ENCODE measurements at regions not wholly inside any gene's neighbourhood (a gene's known extent, or its start where the extent isn't known, plus 50 kb on each side); places are given as distances from the start of the nearest gene placed in this dataset.

GRCh38 chr2:74044999-74045398 lies 60.3 kb downstream of the TET3 start:
- no peak for TF ChIP-seq CEBPB (IDR thresholded peaks at IDR 0.05)
- TF ChIP-seq TAF1 (IDR thresholded peaks at IDR 0.05; ENCODE audit: low read depth) = no peak
- TF ChIP-seq ZBTB7A (IDR thresholded peaks at IDR 0.05; ENCODE audit: low read depth) = no peak
- no peak for TF ChIP-seq YY1 (IDR thresholded peaks at IDR 0.05; ENCODE audit: low read depth)

GRCh38 chr2:74045454-74045853 lies 60.7 kb downstream of the TET3 start:
- TF ChIP-seq EGR1 (IDR thresholded peaks at IDR 0.05) (no peak), RAD21 (IDR thresholded peaks at IDR 0.05; ENCODE audit: low read depth) (no peak)

DNA sequence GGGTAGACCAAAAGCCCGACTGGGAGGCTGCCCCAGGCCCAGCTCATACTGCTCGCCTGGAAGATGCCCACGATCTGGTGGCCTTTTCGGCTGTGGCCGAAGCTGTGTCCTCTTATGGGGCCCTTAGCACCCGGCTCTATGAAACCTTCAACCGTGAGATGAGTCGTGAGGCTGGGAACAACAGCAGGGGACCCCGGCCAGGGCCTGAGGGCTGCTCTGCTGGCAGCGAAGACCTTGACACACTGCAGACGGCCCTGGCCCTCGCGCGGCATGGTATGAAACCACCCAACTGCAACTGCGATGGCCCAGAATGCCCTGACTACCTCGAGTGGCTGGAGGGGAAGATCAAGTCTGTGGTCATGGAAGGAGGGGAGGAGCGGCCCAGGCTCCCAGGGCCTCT lies 61.7 kb downstream of the TET3 start:
- TF ChIP-seq REST (IDR thresholded peaks at IDR 0.05; ENCODE audit: low read depth) (no peak), ZBTB7A (IDR thresholded peaks at IDR 0.05; ENCODE audit: low read depth) (no peak), NFIC (IDR thresholded peaks at IDR 0.05) (no peak), TCF12 (IDR thresholded peaks at IDR 0.05; ENCODE audit: low read depth) (no peak), MAX (IDR thresholded peaks at IDR 0.05) (no peak), TAF1 (IDR thresholded peaks at IDR 0.05; ENCODE audit: low read depth) (no peak), RAD21 (IDR thresholded peaks at IDR 0.05; ENCODE audit: low read depth) (no peak), EGR1 (IDR thresholded peaks at IDR 0.05) (no peak), TEAD4 (IDR thresholded peaks at IDR 0.05) (no peak), CEBPB (IDR thresholded peaks at IDR 0.05) (no peak), FOXM1 (IDR thresholded peaks at IDR 0.05; ENCODE audit: borderline replicate concordance, low read depth) (no peak), YY1 (IDR thresholded peaks at IDR 0.05; ENCODE audit: low read depth) (no peak), CREB1 (IDR thresholded peaks at IDR 0.05; ENCODE audit: low read depth) (no peak), EP300 (IDR thresholded peaks at IDR 0.05; ENCODE audit: borderline replicate concordance) (no peak)
- TF ChIP-seq, protein P1, sequence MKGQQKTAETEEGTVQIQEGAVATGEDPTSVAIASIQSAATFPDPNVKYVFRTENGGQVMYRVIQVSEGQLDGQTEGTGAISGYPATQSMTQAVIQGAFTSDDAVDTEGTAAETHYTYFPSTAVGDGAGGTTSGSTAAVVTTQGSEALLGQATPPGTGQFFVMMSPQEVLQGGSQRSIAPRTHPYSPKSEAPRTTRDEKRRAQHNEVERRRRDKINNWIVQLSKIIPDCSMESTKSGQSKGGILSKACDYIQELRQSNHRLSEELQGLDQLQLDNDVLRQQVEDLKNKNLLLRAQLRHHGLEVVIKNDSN (IDR thresholded peaks at IDR 0.05) = no peak

GRCh38 chr2:74047152-74047551 lies 62.4 kb downstream of the TET3 start:
- TF ChIP-seq FOXM1 (IDR thresholded peaks at IDR 0.05; ENCODE audit: borderline replicate concordance, low read depth) (no peak), RAD21 (IDR thresholded peaks at IDR 0.05; ENCODE audit: low read depth) (no peak), TEAD4 (IDR thresholded peaks at IDR 0.05) (no peak)

GRCh38 chr2:74048147-74048546 lies 63.4 kb downstream of the TET3 start:
- TF ChIP-seq, protein P1 (IDR thresholded peaks at IDR 0.05) = no peak
- TF ChIP-seq CEBPB (IDR thresholded peaks at IDR 0.05) = no peak
- no peak for TF ChIP-seq EP300 (IDR thresholded peaks at IDR 0.05; ENCODE audit: borderline replicate concordance)
- TF ChIP-seq TEAD4 (IDR thresholded peaks at IDR 0.05) = no peak
- TF ChIP-seq FOXM1 (IDR thresholded peaks at IDR 0.05; ENCODE audit: borderline replicate concordance, low read depth) = no peak
- no peak for TF ChIP-seq REST (IDR thresholded peaks at IDR 0.05; ENCODE audit: low read depth)
- TF ChIP-seq NFIC (IDR thresholded peaks at IDR 0.05) = no peak
- TF ChIP-seq YY1 (IDR thresholded peaks at IDR 0.05; ENCODE audit: low read depth) = no peak
- no peak for TF ChIP-seq EGR1 (IDR thresholded peaks at IDR 0.05)
- no peak for TF ChIP-seq RAD21 (IDR thresholded peaks at IDR 0.05; ENCODE audit: low read depth)
- no peak for TF ChIP-seq CREB1 (IDR thresholded peaks at IDR 0.05; ENCODE audit: low read depth)
- no peak for TF ChIP-seq TCF12 (IDR thresholded peaks at IDR 0.05; ENCODE audit: low read depth)
- no peak for TF ChIP-seq MAX (IDR thresholded peaks at IDR 0.05)
- TF ChIP-seq ZBTB7A (IDR thresholded peaks at IDR 0.05; ENCODE audit: low read depth) = no peak
- TF ChIP-seq TAF1 (IDR thresholded peaks at IDR 0.05; ENCODE audit: low read depth) = no peak

DNA sequence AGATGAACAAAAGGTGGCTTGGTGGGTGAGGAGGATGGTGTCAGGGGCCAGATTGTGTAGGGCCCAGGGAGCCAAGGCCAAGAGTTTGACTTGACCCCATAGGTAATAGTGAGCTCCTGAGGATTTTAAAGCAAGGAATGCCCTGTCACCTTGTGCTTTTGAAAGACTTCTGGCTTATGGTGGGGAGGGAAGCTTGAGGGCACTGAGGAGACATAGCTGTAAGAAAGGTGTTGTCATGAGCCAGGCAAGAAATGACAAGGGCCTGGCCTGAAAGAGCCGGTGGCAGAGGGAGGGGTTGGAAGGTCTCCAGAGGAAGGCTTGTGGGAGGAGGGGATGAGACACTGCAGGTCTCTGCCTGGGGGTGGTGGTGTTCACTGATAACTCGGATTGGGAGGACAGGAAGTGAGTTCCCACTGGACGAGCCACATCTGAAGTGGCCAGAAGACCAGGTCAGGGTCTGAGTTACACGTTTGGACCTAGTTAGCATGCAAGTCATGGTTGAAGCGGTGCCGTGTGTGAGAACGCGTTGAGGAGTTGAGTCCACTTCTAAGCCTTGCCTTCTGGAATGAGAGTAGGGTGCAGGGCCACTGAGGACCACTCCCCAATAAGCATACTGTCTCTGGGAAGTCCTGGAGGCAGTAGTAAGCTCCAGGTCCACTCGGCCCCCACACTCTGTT lies 64.3 kb downstream of the TET3 start:
- TF ChIP-seq FOXM1 (IDR thresholded peaks at IDR 0.05; ENCODE audit: borderline replicate concordance, low read depth) = no peak
- TF ChIP-seq MAX (IDR thresholded peaks at IDR 0.05) = no peak
- TF ChIP-seq RAD21 (IDR thresholded peaks at IDR 0.05; ENCODE audit: low read depth) = no peak
- TF ChIP-seq CREB1 (IDR thresholded peaks at IDR 0.05; ENCODE audit: low read depth) = no peak
- TF ChIP-seq, protein P1 (IDR thresholded peaks at IDR 0.05) = no peak
- TF ChIP-seq REST (IDR thresholded peaks at IDR 0.05; ENCODE audit: low read depth) = no peak
- TF ChIP-seq YY1 (IDR thresholded peaks at IDR 0.05; ENCODE audit: low read depth) = no peak
- TF ChIP-seq EGR1 (IDR thresholded peaks at IDR 0.05) = no peak
- TF ChIP-seq TCF12 (IDR thresholded peaks at IDR 0.05; ENCODE audit: low read depth) = no peak
